AG20443 (cell line): ENCODE measurements at regions not wholly inside any gene's neighbourhood (a gene's known extent, or its start where the extent isn't known, plus 50 kb on each side); places are given as distances from the start of the nearest gene placed in this dataset.
A peak's percentile ranks its signal among the peaks of the same experiment; 100 is the strongest.

Experiments used
- DNase-seq: peaks from one replicate; pipeline ENCODE4 v3.0.0; 2012; ENCODE audit warnings: low spot score, mixed read lengths

DNA sequence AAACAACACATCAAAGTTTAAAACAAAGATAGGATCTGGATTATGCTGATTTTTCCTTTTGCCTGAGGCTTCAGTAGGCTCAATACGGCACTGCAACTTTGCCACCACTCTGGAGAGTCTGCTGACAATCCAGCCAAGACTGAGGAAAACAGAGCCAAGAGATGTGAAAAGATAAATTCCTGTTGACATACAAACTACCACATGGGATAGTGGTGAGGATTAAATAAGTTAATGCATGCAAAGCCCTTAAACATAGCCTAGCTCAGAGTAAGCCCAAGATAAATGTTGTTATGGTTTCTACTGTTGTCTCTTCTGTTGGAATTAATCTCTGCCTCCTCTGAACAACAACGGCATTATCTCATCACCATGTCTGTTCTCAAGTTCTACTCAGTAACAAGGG is 245.9 kb upstream of the LMCD1 start:
- no peak for DNase-seq

DNA sequence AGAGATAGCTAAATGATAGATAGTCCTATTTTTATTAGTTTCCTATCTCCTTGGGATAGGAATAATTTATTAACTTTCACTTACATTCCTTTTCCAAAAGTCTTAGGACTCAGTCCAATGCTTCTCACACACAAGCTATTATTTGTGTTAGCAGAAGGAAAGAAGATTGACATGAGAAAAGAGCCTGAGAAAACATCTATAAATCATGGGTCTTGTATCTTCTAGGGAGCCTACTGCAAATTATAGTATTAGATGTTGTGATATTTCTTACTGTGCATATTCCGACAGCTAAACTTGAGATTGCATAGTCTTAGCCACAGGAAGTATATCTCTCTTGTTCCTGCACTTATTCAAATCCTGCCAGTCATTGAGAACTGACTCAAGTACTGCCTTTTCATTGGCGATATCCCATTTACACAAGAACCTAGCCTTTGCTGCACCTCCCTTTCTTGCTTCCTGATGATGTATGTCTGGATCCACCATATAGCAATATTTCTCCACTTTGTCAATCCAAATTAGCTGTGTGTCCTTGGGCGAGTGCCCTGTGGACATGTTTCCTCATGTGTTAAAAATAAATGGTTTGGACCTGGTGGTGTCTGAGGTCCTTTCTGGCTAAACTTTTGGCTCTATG is 245.1 kb upstream of the LMCD1 start:
- no peak for DNase-seq

DNA sequence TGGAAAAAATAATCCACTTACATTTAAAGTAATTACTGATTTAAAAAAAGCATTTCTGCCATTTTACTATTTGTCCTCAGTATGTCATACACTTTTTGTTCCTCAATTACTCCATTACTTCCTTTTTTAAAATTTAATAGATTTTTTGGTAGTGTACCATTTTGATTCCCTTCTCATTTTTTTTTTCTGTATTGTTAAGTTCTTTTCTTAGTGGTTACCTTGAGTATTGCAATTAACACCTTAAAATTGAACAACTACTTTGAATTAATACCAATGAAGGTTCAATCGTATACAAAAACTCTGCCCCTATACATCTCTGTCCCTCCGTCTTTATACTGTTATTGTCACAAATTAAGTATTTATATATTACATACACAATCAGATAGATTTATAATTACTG is 240.6 kb upstream of the LMCD1 start:
- DNase-seq: no peak

DNA sequence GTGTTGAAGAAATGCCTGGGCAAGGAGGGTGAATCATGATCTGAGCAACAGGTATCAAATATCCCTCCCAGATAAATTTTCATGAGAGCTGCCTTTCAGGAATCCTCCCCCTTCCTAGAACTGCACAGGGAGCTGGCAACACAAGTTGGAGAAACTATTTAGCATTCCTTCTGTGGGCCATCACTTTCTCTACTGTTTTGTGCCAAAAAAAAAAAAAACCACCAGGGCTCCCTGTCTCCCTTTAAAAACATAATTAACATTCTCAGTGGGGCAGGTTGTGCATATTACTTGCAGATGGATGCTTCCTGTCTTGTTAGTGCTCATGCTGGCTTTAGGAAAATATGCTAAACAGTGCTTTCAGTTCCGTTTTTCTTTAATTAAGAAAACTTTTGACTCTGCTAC is 234.9 kb upstream of the LMCD1 start:
- no peak for DNase-seq

DNA sequence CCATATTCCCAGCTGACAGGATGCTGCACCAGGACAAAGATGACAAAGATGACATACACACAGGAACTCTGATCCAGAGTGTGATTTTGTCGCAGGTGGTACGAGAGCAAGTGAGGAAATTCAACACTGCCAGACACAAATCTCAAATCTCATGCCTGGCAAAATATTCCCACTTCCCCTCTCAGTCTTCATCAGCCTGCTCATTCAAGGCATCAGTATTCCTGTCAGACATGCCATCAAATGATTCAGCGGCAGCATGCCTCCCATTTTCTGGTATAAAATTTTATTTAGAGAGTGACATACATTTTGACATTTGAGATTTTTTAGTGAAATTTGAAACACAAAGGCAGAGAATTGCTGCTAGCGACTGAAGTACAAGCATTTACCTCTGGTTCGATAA is 228.1 kb upstream of the LMCD1 start:
- DNase-seq: no peak

DNA sequence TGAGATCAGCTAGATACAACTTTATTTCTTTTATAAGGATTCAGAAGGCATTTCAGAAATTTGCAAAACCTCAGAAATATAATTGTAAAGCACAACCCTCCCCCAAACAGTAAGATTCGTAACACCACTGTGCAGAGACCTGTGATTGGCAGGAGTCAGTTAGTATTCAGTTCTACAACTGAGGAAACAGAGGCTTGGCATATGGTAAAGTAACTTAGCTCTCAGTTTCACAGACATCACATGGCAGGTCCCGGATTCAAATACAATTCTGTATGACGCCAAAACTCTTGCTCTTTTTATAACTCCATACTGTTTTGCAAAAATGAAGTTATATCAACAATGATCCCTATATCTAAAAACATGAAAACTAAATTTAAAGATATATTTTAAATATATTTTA is 225.6 kb upstream of the LMCD1 start:
- DNase-seq: no peak

DNA sequence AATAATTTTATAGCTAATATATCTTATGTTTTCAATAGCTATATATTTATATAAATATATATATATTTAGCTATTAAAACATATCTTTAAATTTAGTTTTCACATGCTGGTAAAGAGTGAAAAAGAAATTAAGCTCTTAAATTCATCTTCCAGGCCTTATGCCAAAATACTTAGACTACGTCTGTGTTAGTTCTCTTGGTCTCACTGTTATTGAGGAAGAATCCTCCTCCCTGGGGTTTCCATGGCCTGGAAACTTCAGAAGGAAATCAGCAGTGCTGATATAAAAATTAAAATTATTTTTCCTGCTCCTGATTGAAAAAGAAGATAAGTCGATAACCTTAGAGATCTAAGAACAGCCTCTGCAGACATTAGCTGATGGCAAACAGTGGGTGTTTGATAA is 225.1 kb upstream of the LMCD1 start:
- no peak for DNase-seq

DNA sequence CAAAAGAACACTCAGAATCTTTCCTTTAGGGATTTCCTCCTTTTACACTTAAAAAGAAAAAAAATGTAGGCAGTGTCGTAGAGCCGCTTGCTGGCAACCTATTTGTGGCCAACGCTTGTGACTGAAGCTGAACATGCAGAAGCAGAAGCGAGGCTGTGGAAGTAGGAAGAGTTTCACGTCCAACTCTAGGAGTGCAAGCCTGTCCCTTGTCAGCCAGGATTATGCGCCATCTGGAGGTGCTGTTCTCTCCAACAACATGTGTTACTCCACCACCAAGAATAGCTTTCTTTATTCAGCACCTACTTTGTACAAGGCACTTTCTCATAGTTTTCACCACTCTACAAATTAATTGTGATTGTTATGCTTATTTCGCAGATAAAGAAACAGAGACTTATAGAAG is 223.2 kb upstream of the LMCD1 start:
- DNase-seq: no peak

DNA sequence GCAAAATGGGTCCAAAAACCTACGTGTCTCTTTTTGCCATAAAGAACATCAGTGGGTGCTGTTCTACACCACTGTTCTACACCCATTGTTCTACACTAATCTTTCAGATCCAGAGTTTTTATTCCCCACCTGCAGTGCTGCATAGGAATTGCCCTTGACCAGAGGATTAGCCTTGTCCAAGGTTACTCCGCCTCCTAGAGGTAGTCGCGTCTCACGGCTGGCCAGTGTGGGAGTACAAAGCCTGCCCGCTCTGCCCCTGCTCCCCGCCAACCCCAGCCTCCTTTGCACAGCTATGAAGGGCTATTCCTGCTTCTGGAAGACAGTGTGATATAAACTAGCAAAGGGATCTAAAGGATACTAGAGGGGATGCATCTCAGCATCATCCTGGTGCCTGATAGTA is 222.1 kb upstream of the LMCD1 start:
- no peak for DNase-seq

DNA sequence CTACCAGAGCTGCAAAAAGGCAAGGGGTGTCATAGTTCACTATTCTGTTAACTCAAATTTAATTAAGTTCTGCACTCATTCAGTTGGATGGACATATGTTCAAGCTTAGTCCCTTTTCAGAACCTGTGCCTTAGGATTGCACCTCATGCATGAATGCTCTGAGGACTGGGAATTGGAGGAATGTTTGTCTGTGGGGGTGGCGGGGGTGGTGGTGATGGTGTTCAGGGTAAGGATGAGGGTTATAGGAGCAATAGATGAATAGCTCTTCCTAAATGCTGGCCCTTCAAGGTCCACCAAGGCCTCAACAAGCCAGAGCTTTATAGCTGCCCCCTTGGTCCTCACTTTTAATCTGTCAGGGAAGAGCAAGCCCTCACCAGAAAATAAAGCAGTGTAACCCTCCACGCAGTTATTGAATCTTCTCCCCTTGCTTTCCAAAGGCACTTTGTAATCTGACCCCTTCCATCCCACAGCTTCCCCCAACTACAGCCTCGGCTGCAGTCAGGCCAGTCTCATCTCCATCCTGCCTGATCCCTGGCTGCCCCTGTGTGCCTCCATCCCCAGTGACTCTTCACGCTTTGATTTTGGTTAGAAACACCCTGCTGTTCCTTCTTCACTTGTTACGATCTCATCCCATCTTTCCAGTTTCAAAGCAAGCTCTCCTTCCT is 221.6 kb upstream of the LMCD1 start:
- no peak for DNase-seq

DNA sequence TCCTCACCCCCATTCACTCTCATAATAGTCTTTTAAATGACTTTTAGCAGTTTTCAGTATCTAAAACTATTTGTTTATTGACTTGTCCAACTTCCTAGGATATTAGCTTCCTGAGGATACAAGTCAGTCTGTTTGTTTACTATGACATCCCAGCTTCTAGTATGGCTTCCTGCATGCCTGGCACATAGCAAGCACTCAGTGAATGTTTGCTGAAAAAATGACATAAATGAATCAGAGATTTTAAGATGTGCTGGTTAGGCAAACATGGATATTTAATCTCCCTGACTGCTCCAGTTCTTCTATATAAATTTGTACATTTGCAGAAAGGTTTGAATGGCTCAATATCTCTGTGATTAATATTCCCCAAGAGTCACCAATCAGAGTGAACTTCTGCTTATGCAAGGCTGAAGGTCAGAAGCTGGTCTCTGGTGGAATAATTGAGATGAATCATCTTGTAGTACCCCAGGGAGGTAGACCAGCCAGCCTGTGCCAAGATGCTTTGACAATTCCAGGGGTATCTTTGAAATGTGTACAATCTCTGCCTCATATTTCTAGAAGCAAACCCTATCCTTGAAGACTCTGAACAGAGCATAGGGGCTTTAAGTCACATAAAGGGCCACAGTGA is 219.0 kb upstream of the LMCD1 start:
- no peak for DNase-seq

DNA sequence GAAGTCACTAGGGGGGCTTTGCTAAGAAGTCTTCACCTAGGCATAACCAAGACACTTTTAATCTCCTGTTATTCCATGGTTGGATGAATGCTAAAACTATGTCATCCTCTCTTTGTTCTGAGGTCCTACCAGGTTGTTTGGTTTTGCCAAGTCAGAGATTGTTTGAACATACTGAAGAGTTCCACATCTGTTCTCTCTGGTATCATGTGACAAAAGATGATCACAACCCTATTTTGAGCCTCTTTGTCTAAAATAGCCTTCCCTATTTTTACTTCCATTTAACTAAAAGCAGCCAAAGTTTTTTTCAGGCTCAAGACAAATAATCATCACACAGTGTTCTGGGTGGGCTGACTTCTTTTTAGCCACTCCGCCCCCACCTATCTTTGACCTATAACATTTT is 218.4 kb upstream of the LMCD1 start:
- no peak for DNase-seq

DNA sequence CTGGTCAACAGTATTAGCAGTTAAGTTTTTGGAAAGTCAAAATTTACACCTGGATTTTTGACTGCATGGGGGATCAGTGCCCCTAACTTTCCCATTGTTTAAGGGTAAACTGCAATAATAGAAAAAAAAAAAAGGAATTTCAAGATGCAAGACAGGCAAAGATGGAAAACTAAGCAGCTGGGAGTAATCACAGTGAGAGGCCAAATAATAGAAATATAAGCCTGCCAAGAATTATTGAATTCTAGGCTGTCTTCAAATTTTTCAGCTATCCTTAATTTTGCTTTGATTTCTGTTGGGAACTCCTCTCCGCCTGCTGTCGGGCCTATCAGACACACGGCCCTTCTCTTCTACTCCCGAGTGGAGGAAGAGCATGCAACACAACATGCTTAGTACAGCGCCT is 215.5 kb upstream of the LMCD1 start:
- no peak for DNase-seq

DNA sequence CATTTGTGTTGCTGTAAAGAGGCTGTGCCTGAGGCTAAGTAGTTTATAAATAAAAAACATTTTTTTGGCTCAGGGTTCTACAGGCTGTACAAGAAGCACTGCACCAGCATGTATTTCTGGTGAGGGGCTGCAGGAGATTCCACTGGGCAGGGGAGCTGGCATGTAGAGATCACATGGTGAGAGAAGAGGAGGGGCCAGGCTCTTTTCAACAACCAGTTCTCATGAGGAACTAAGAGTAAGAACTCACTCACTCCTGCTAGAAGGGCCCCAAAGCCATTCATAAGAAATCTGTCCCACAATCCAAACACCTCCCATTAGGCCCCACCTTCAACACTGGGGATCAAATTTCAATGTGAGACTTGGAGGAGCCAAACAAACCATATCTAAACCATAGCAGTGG is 214.9 kb upstream of the LMCD1 start:
- DNase-seq: no peak

DNA sequence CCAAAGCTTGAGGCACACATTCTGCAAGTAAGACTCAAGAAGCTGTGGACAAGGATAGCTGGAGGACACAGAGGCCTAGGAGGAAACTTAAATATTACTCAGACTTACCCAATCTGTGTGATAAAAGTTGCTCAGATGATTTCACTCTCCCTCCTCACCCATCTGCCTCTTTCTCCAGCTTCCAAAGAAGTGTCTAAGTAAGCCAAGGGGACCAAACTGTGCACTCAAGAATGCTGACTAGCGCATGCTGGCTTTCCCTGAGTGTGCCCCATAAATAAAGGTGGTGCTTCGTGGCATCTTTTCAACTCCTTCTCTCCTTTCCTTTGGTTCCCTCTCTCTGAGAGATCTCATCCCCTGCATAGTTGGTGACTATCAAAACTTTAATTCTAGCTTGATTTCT is 211.0 kb upstream of the LMCD1 start:
- DNase-seq: no peak

DNA sequence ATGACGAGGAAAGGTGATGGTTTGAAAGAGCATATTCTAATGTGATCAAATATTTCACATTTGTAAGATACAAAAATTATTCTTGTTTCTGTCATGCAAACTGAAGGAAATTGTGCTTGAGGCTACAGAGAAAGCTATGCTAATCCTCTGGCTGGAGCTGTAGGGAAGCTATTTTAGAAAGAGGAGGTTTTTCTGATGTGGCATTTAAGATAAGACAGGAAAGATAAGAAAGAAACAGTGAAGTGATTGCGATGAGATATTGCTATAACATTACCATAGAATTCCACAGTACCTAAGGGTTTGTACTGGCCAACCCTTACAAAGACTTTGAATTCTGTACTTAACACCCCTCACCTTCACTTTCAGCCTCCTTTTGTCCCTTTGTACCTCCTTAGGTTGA is 205.2 kb upstream of the LMCD1 start:
- DNase-seq: no peak

DNA sequence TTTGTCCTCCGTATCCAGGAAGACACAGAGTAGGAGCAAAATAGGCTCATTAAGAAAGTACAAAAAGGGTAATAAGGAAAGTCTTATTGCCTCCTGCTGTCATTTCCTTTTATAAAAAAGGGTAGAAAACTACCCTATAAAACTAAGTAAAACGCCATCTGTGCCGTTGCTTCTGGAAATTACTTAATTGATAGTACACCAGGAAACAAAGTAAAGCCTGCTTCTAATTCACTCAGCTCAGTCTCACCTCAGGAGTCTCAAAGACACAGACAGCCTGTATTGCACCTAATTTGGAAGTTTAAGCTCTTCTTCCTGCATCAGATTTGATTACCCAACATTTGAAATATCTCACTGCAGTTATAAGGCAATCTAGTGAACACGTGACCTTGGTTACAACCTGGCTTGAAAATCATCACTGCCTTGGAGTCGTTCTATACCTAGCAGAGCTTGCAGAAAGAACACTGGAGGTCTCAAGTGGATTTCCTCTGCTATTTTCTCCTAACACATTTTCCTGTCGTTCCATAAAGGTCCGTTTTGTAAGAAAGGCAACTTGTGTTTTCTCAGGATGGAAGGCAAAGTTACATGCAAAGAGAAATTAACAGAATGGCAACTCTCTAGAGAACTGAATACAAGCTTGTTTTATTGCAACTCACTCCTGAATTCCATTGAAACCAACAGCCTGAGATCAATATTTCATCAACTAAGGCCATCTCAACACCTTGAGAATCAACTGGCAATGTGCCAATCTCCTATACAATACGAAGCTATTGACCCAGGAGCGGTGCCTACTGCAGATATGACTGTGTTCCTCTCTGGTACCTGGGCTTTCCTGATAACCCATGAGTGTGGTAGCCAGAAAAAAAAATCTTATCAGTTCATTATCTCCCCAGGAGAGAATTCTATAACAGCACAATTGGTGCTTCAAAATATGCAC is 203.3 kb upstream of the LMCD1 start:
- DNase-seq: no peak

DNA sequence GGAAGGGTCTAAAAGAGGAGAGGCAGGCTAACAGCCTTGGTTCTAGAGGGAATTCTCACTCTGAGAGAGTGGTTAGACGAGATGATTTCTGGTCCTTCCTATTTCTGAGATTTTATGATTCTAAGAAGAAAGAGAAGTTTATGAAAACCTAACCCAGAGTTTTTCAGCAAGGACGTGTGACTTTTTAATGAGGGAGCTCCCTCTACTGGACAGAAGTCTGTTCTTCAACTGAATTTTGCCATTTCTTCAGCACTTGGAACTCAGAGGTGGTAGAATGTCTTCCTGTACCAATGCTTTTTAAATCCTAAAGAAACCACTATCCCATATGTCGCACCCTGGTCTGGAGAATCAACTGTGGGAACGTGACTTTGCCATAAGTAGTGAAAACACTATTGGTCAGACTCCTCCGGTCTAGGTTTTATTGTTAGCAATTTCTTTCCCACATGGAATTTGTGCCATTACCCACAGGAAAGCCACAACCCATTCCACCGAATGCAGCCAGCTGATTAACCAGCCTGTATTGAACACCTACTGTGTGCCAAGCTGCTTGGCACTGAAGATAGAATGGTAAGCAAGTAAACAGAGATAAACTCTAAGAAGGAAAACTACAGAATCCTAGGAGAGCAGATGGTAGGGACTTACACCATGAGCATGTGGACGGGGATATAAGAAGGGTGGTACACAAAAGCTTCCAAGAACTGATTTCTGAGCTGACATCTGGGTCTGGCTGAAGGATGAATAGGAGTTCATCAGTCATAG is 199.5 kb upstream of the LMCD1 start:
- DNase-seq: peak; percentile 75

DNA sequence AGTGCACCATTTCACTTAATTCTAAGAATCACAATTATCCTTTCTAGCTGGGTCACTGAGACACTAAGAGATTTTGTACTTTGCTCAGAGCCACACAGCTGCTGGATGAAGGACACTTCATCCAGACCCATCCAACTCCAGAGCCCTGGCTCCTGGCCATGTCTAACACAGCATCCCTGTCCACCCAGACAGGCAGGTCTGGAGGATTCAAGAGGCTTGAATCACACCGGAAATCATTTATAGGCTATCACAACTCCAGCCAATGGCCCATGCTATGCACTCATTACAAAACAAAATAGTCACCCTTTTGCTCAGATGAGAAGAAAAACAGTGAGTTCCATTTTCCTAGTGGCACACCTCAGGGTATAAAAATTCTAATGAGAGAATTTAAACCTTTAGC is 198.2 kb upstream of the LMCD1 start:
- no peak for DNase-seq

DNA sequence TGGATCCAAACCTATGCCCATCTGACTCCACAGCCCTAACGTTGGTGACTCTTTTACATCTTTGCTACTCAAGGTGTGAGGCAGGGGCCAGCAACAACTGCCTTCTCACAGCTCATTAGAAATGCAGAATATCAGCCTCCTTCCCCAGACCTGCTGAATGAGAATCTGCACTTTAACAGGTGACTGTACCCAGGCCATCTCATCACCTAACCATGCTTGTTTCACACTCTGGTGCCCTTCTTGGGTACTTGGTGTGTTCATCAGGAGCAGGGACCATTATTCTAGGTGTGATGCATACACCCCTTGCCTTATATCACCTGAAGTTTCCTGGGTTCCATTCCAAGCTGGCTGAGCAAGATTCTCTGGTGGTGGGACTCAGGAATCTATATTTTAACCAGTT is 196.3 kb upstream of the LMCD1 start:
- DNase-seq: no peak

DNA sequence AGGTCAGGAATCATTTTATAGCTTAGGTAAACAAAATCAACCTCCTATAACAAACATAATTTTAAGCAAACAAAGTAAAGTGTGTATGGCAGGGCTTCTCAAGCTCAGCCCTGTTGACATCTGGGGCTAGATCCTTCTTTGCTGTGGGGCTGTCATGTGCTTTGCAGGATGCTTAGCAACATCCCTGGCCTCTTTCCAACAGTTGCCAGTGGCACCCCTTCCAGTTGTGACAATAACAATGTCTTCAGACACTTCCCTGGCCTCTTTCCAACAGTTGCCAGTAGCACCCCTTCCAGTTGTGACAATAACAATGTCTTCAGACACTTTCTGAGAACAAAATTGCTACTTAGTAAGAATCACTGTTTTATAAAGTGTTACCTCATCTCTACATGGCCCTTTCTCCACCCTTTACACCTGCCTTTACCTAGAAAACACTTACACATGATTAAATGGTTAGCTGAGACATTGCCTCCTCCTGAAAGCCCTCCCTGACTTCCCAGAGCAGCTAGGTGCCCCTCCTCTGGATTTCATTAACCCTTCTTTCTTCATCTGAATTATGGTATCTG is 194.0 kb upstream of the LMCD1 start:
- DNase-seq: no peak

DNA sequence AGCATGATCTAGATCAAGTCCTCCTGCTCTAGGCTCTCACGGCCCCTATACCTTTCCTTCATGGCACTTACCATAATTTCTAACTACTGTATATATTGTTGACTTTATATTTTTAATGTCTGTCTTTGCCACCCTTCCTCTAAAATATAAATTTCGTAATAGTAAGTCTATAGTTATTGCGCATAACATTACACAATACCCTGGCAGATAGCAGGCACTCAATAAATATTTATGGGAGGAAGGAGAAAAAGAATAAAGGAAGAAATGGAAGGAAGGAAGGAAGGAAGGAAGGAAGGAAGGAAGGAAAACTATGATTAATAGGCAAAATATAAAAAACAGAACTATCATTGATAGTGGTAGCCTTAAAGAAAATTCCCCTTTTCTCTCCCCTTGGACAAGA is 190.3 kb upstream of the LMCD1 start:
- DNase-seq: no peak
